B cell (primary cell): ENCODE measurements at regions not wholly inside any gene's neighbourhood (a gene's known extent, or its start where the extent isn't known, plus 50 kb on each side); places are given as distances from the start of the nearest gene placed in this dataset.

Source experiments
- ATAC-seq: fragments of 200-7000 bp; cut with Tn5 transposase; one replicate; pipeline ENCODE4 v1.10.0; 2021; ENCODE audit warnings: low read depth, mild to moderate bottlenecking, moderate number of reproducible peaks, moderate library complexity
- CTCF ChIA-PET: fragments of 350-600 bp; sonication (Branson Sonifier 250); formaldehyde crosslinking; loops from one replicate; lab custom pipeline; 2021; ENCODE audit warnings: antibody characterized with exemption, inconsistent platforms; lab: Charles Lee
- POLR2A ChIA-PET: fragments of 350-600 bp; sonication (Branson Sonifier 250); formaldehyde crosslinking; loops from one replicate; lab custom pipeline; 2021; ENCODE audit warnings: antibody characterized with exemption; lab: Charles Lee
- DNase-seq: peaks from one replicate; pipeline ENCODE4 v3.0.0; 2013
- H2AFZ ChIP-seq: 2 replicates; pipeline ENCODE4 v1.6.1; 2012; ENCODE audit warnings: mild to moderate bottlenecking, low read depth, low read length; ENCODE audit not compliant: insufficient read depth, poor library complexity, severe bottlenecking
- H3K27ac ChIP-seq, 2 donors: 1 replicate in 1 of 2; 2 replicates in 1 of 2; pipeline ENCODE4 v1.5.1; 2012 to 2013; ENCODE audit warnings: low read length in 2 of 2, mild to moderate bottlenecking in 2 of 2, moderate library complexity in 1 of 2
- H3K27me3 ChIP-seq, 4 experiments: fragments of 200-600 bp in 1 of 4; sonication (generic) in 1 of 4; replicated peaks in 1 of 4; 1 replicate in 2 of 4; 2 replicates in 2 of 4; pipeline versions ENCODE4 v1.6.1 to v1.7.0; 2013 to 2016; ENCODE audit warnings: low read length in 3 of 4, mild to moderate bottlenecking in 2 of 4, mixed read lengths in 1 of 4, moderate library complexity in 1 of 4; ENCODE audit not compliant: insufficient read depth in 4 of 4, control insufficient read depth in 3 of 4; ENCODE audit errors: control extremely low read depth in 1 of 4
- H3K36me3 ChIP-seq, 2 experiments: replicated peaks in 1 of 2; 1 replicate in 1 of 2; 2 replicates in 1 of 2; pipeline versions ENCODE4 v1.6.1 to v1.7.1; 2013; ENCODE audit warnings: low read length in 1 of 2; ENCODE audit not compliant: insufficient read depth in 2 of 2, control insufficient read depth in 1 of 2; ENCODE audit errors: control extremely low read depth in 1 of 2, extremely low read depth in 1 of 2
- H3K4me1 ChIP-seq, 2 donors: fragments of 200-600 bp in 1 of 2; sonication (generic) in 1 of 2; 1 replicate in 1 of 2; 2 replicates in 1 of 2; pipeline versions ENCODE4 v1.5.1 to v1.6.1; 2013 to 2017; ENCODE audit warnings: low read length in 2 of 2; ENCODE audit not compliant: control insufficient read depth in 2 of 2, insufficient read depth in 2 of 2
- H3K4me2 ChIP-seq: replicated peaks from 2 replicates; pipeline ENCODE3; 2012; ENCODE audit warnings: mild to moderate bottlenecking, low read depth, low read length; ENCODE audit not compliant: poor library complexity, severe bottlenecking
- H3K4me3 ChIP-seq, 5 experiments: fragments of 200-600 bp in 1 of 5; sonication (generic) in 1 of 5; 1 replicate in 3 of 5; 2 replicates in 2 of 5; pipeline versions ENCODE4 v1.5.1 to v1.7.0; 2011 to 2016; ENCODE audit warnings: low read length in 4 of 5, mild to moderate bottlenecking in 4 of 5, low read depth in 2 of 5, control low read depth in 1 of 5, moderate library complexity in 1 of 5; ENCODE audit not compliant: insufficient read depth in 1 of 5; ENCODE audit errors: control extremely low read depth in 1 of 5, extremely low read depth in 1 of 5
- H3K79me2 ChIP-seq: fragments of 200-600 bp; sonication (generic); one replicate; pipeline ENCODE4 v1.6.0; 2016; ENCODE audit warnings: low read length; ENCODE audit not compliant: control insufficient read depth, insufficient read depth
- H3K9ac ChIP-seq: fragments of 200-600 bp; sonication (generic); 2 replicates; pipeline ENCODE4 v1.6.1; 2017; ENCODE audit warnings: mild to moderate bottlenecking, low read length, moderate library complexity
- H3K9me3 ChIP-seq, 3 donors: one replicate each; pipeline versions ENCODE4 v1.6.1 to v1.7.1; 2013; ENCODE audit warnings: low read length in 2 of 3; ENCODE audit not compliant: control insufficient read depth in 2 of 3, insufficient read depth in 1 of 3; ENCODE audit errors: control extremely low read depth in 1 of 3
- H4K20me1 ChIP-seq: 2 replicates; pipeline ENCODE4 v1.6.0; 2012; ENCODE audit warnings: mild to moderate bottlenecking, low read length; ENCODE audit not compliant: insufficient read depth, control insufficient read depth, poor library complexity, severe bottlenecking
- H3K27ac Mint-ChIP-seq: one replicate; pipeline ENCODE4 v1.8.0; 2021; ENCODE audit warnings: mixed read lengths
- H3K27me3 Mint-ChIP-seq: one replicate; pipeline ENCODE4 v1.8.0; 2021; ENCODE audit warnings: mixed read lengths
- H3K4me1 Mint-ChIP-seq: one replicate; pipeline ENCODE4 v1.8.0; 2021; ENCODE audit warnings: mixed read lengths
- H3K4me3 Mint-ChIP-seq: one replicate; pipeline ENCODE4 v1.8.0; 2021; ENCODE audit warnings: mixed read lengths
- H3K9me3 Mint-ChIP-seq: one replicate; pipeline ENCODE4 v1.8.0; 2022; ENCODE audit warnings: mixed read lengths; ENCODE audit not compliant: insufficient read depth
- CTCF ChIP-seq: fragments of 200-600 bp; IDR thresholded peaks from one replicate; pipeline ENCODE4 v1.8.0; 2022; ENCODE audit warnings: antibody characterized with exemption, mild to moderate bottlenecking
- EZH2 ChIP-seq: IDR thresholded peaks from 2 replicates; pipeline ENCODE4 v1.6.1; 2012; ENCODE audit warnings: borderline replicate concordance, low read depth, mild to moderate bottlenecking, moderate library complexity, low read length; ENCODE audit not compliant: insufficient read depth, poor library complexity, severe bottlenecking
- WGBS: methylation state at CpG from one replicate; pipeline ENCODE4 v1.1.5; 2013; ENCODE audit warnings: missing lambda C conversion rate; ENCODE audit not compliant: insufficient coverage; 5-methylcytosine and 5-hydroxymethylcytosine counted together
- intact Hi-C: fragments of 100-400 bp; cut with micrococcal nuclease; formaldehyde crosslinking; loops from one replicate; pipeline ENCODE4 v1.10.0; 2022

- Histone ChIP-seq H3K9me3 (no peaks in the 10 kb centered on the region), H3K27ac (no peak overlapping the region), H3K79me2 (no peaks in the 10 kb centered on the region), H3K4me2 (no peak overlapping the region), H3K4me1 (no peaks in the 10 kb centered on the region), H2AFZ (no peak overlapping the region), H3K27me3 (no peaks in the 10 kb centered on the region), H3K36me3 (no peaks in the 10 kb centered on the region), H4K20me1 (no peaks in the 10 kb centered on the region), H3K4me3 (no peak overlapping the region), H3K9ac (no peak overlapping the region)
- Mint-ChIP-seq H3K9me3 (peaks cover 2% of the 10 kb centered on the region), H3K27ac (no peak overlapping the region), H3K4me3 (no peak overlapping the region), H3K4me1 (no peaks in the 10 kb centered on the region), H3K27me3 (no peaks in the 10 kb centered on the region)
- ChIA-PET CTCF (no interaction called here), POLR2A (no interaction called here)
- TF ChIP-seq EZH2, result no peak
- no peak for TF ChIP-seq CTCF
- intact Hi-C loops, result no loop called here
- WGBS, result 97% methylated on average over 3 of the region's 4 CpGs
- ATAC-seq (no peak), DNase-seq (no peak)
These were observed 776.5 kb downstream of the KCNT2 start for GRCh38 chr1:195831789-195832188.

GRCh38 chr1:195828325-195828724 lies 779.9 kb downstream of the KCNT2 start:
- ChIA-PET CTCF (no interaction called here), POLR2A (no interaction called here)
- intact Hi-C loops, result no loop called here
- H3K27me3 Mint-ChIP-seq, result no peaks in the 10 kb centered on the region
- H2AFZ ChIP-seq, result no peak overlapping the region
- H3K4me1 Mint-ChIP-seq, result no peaks in the 10 kb centered on the region
- no peaks in the 10 kb centered on the region for H3K4me1 ChIP-seq
- no peak overlapping the region for H3K27ac ChIP-seq
- H3K36me3 ChIP-seq, result no peaks in the 10 kb centered on the region
- no peaks in the 10 kb centered on the region for H3K9me3 Mint-ChIP-seq
- no peak overlapping the region for H3K9ac ChIP-seq
- DNase-seq, result no peak
- H3K9me3 ChIP-seq, result no peaks in the 10 kb centered on the region
- no peak overlapping the region for H3K4me3 ChIP-seq
- no peak overlapping the region for H3K4me2 ChIP-seq
- H3K4me3 Mint-ChIP-seq, result no peak overlapping the region
- ATAC-seq, result no peak
- no peak for TF ChIP-seq EZH2
- no peak for TF ChIP-seq CTCF
- no peaks in the 10 kb centered on the region for H4K20me1 ChIP-seq
- H3K79me2 ChIP-seq, result no peaks in the 10 kb centered on the region
- no peak overlapping the region for H3K27ac Mint-ChIP-seq
- no peaks in the 10 kb centered on the region for H3K27me3 ChIP-seq
